GOT3 (cell line): ENCODE measurements at regions not wholly inside any gene's neighbourhood (a gene's known extent, or its start where the extent isn't known, plus 50 kb on each side); places are given as distances from the start of the nearest gene placed in this dataset.
"Not testable (repeated sequence)": the region's sequence is repeated elsewhere in the genome, so short reads cannot be mapped to it uniquely, and the experiment has no call there.

Experiments
- DNase-seq: peaks from one replicate; lab custom pipeline; 2025; ENCODE audit warnings: mixed read lengths; lab: John Stamatoyannopoulos, UW

DNA sequence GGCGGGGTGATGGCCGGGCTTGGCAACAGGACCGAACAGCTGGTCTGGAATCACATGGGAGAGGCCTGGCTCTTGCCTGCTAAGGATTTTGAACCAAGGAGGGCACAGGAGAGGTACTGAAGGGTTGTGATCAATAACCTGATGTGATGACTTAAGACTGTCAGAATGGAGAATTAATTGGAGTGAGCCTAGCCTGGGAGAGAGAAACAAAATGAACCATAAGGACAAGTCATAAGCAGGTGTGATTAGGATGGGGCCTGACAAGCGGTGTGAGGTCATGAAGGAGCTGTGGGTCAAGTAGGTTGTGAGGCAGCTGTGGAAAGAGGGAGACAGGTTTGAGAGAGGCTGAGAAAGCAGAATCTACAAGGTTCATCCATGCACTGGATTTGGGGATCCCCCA, 104.6 kb downstream of the MED10 start:
- DNase-seq, result no peak

GRCh38 chr5:6273090-6273735, 105.1 kb downstream of the MED10 start:
- no peak for DNase-seq

- no peak for DNase-seq
Measured at GRCh38 chr5:6269925-6270324, 108.4 kb downstream of the MED10 start.

- DNase-seq, result no peak
Measured at GRCh38 chr5:6266671-6267197, 111.6 kb downstream of the MED10 start.

DNA sequence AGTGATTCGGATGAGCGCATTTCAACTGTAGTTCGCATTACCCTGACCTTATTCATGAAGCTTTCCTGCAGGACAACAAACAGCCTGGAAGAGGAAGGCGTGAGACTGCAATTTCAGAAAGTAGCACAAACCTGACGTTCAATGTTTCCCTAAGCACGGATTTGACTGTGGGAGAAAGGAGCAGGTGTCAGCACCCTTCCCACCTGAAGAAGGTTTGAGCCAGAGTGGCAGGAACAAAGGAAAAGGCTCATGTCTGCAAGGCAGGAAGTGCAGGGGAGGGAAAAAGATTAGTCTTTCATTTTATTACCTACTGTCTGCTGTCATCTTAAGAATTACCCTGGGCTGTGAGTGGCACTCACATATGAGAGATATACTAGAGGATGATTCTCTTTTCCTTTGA, 114.0 kb downstream of the MED10 start:
- no peak for DNase-seq

- DNase-seq, result no peak
Measured at GRCh38 chr5:6262651-6263363, 115.5 kb downstream of the MED10 start.

- DNase-seq, result no peak
Measured at GRCh38 chr5:6261668-6262067, 116.7 kb downstream of the MED10 start.

DNA sequence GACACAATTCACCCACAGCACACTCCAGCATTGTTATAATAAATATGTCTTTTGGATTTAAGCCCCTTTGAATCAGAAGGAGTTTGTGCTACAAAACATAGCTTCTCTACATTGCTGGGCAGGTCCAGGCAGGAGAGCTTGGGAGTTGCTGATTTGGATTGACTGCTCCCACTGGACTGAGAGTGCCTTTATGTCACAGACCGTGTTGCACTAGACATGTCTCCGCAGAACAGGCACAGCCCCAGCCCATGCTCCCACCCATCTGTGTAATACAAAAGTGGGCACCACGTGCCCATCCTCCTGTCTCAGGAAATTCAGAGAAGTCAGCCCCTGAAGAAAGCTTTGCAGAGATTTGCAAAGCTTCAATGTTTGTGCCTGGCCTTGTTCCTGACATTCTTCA, 117.1 kb downstream of the MED10 start:
- no peak for DNase-seq

DNA sequence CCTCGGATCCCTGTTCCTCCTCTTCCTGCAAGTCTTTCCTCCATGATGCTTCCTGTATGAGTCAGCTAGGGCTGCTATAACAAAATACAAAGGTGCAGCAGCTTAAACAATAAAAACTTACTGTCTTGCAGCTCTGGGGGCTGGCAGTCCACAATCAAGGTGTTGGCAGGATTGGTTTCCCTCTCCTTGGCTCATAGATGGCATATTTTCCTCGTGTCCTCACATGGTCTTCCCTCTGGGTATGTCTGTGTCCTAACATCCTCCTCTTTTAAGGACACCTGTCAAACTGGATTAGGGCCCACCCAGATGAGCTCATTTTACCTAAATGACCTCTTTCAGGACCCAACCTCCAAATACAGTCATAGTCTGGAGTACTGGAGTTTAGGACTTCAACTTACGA, 117.5 kb downstream of the MED10 start:
- DNase-seq, result no peak

DNA sequence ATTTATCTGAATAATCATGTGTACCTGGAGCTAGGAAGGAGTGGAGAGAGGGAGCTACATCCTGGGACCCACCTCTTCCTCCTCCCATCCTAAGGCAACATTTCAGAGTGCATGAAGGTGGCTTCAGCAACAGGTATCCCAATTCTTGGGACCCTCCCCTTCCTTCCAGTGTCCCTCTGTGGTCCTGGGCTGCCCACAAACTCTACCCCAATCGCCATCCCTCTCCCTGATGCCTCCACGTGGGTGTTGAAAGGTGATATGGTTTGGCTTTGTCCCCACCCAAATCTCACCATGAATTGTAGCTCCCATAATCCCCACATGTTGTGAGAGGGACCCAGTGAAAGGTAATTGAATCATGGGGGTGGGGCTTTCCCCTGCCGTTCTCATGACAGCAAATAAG, 121.4 kb downstream of the MED10 start:
- no peak for DNase-seq

DNA sequence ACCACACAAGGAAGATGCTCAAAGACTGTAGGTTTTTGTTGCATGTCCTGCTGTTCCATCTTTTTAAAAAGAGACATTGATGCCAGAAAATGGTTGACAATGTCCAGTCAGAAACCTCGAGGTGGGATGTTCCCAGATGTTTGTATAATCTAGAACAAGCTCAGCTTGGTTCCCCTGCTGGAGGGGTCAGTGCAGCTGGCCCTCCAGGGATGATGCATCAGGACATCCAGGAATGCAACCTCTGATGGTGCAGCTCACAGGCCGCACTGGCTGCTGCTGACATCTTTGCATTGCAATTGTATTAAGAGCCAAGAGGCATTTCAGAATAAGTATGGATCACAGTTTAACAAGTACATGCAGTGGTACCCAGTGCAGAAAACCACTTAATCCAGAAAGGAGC, 122.4 kb downstream of the MED10 start:
- no peak for DNase-seq

GRCh38 chr5:6253846-6254245, 124.5 kb downstream of the MED10 start:
- DNase-seq, result no peak

DNA sequence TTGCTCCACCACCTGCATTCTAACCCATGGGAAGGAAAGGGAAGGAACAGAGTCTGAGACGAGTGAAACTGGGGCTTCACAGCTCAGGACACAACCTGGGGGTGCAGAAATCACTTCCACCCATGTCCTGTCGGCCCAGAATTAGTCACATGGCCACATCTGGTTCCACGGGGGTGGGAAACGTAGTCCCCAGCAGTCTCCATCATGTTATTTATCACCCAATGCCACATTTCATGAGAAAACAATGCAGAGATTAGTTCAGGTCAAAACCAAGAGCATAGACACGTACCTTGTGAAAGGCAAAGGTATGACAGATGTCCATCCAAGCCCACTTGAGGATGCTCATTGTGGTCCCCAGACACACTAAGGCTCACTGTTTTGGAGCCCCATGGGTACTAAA, 125.1 kb downstream of the MED10 start:
- no peak for DNase-seq

- no peak for DNase-seq
Measured at GRCh38 chr5:6252581-6252980, 125.8 kb downstream of the MED10 start.

DNA sequence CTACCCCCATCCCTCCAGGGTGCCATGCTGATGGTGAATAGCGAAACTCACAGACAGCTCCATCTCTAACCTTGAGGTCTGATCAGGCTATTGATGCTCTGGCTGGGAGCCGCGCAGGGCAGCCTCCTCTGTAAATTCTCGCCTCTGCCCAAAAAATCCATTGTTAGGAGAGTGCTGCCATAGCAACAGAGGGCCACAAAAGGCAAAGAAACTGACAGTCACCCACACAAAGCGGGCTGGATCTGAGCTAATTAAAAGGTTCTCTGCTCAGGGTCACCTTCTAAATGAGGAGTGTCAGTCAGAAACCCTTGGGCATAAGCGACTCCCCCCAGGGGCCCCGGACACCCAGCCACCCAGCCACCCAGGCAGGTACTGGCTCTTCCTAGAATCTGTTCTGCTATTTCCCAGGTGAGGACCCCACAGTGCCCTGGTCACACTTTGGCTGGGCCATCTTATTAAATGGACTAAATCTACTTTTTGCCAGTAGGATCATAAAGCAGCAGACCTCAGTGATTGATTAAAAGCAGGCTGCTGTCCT, 126.7 kb downstream of the MED10 start:
- no peak for DNase-seq

- DNase-seq, result no peak
Measured at GRCh38 chr5:6250121-6250520, 128.2 kb downstream of the MED10 start.

- DNase-seq, result no peak
Measured at GRCh38 chr5:6248132-6248531, 130.2 kb downstream of the MED10 start.

- no peak for DNase-seq
Measured at GRCh38 chr5:6246820-6247437, 131.4 kb downstream of the MED10 start.

DNA sequence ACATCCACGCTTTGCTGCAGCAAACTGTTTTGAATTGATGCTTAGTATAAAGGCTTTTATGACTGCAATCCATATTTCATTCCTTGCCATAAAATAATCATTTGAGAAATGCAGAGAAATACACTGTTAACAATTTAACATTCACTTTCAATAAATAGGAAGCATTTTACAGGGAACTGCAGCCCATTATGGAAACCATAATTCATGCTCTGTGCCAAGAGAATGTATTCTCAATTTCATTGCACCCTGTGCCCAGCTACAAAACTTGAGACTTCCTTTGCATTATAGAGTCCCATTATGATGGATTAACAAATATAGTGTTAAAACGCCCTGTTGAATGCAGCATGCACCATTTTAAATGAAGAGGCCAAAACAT, 134.0 kb downstream of the MED10 start:
- no peak for DNase-seq

DNA sequence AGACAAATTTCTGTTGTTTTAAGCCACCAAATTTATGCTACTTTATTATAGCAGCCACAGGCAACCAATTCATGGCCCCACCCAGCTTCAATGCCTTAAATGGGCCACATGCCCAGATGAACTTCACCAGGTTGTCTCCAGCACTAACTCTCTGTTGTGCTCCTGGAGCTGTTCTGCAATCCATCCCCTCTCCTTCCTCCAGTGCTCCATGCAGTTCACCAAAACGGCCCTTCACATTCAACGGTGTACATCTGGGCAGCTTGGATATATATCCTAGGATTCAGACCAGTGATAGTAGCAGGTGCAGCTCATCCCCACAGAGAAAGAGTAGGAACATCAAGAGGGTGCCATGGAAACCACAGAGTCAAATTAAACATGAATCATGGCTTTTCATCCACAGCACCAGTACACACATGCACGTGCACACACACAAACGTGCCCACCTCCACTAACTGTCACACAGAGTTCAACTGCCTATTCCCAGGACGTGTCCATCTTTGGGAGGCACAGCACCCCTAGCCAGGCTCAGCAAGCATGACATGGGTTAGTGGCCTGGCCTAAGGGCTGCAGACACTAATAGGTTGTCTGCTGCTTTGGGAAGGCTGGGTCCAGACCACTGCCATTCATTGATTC, 134.5 kb downstream of the MED10 start:
- no peak for DNase-seq

GRCh38 chr5:6241056-6241455, 137.3 kb downstream of the MED10 start:
- not testable (repeated sequence) for DNase-seq

DNA sequence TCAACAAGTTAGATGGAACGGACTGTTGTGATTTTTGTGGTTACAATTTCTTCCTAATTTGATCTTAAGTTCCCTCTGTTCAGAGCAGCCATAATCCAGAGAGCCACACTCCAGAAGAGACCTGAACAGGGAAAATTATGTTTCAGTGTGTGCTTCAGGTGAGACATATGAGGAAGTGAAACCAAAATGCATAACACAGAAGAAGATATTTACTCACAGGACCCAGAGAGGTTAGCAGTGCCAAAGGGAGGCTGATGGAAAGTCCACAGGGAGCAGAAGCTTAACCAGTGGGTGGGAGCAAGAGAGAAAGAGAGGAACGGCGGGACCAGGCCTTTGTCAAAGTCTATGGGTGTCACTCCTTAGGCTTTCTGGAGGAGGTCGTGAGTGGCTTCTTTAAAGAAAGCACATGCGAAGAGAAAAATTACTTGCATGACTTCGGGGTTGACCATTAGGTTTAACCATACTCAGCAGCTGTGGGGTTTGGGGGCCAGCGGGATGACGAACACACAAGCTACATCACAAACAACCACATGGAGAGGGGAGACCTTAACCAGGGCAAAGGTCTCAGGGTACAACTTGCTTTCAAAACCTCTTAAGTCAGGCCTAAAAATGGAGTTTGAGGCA, 141.4 kb downstream of the MED10 start:
- DNase-seq, result no peak
